ENCODE measurements at regions not wholly inside any gene's neighbourhood (a gene's known extent, or its start where the extent isn't known, plus 50 kb on each side); places are given as distances from the start of the nearest gene placed in this dataset.

GRCh38 chr18:71106701-71107100 lies 817.9 kb downstream of the SOCS6 start:
- TF ChIP-seq POLR2AphosphoS5 (IDR thresholded peaks at IDR 0.05; ENCODE audit: low read depth, low read length) = no peak

GRCh38 chr18:71105994-71106546 lies 817.2 kb downstream of the SOCS6 start:
- TF ChIP-seq SIN3A (IDR thresholded peaks at IDR 0.05; ENCODE audit: borderline replicate concordance, insufficient read depth, low read length) = no peak
- TF ChIP-seq FOXP2 (optimal IDR thresholded peaks at IDR 0.05; ENCODE audit: borderline replicate concordance, extremely low read depth, extremely low read length, insufficient read depth) = no peak

DNA sequence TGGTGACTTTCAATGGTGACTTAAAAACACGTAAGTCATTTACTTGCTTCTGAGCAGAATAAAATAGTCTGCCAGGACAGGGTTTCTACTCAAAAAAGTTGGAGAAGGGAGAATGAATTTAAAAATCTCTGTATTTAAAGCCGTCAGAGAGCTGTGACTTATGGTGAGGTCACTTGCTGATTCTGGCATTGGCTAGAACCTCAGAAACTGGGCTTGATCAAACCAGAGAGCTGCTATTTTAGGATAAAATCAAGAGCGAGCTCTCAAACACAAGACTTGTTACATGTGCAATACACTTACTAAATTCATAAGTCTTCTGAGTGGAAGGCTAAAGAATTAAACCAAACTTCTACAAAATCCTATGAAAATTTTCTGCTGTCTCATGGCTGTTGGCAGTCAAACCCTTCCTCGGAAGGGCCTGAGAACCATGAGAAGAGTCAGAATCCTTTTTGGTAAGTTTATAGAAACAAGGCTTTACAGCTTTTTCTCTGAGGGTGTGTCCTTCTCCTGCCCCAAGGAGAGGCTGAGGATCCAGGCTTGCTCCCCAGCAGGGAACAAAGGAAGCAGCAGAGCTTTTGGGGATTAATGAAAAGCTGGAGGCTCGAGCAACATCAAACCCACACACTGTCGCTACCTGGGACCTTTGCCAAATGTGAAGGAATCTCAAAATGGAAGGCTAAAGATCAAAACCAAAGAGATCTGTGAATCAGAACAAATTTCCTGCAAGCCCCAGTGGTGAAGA lies 816.4 kb downstream of the SOCS6 start:
- TF ChIP-seq TAF1 (IDR thresholded peaks at IDR 0.05; ENCODE audit: borderline replicate concordance, insufficient read depth, low read length) (no peak), SIN3A (IDR thresholded peaks at IDR 0.05; ENCODE audit: borderline replicate concordance, insufficient read depth, low read length) (no peak), FOXP2 (optimal IDR thresholded peaks at IDR 0.05; ENCODE audit: borderline replicate concordance, extremely low read depth, extremely low read length, insufficient read depth) (no peak), POLR2AphosphoS5 (IDR thresholded peaks at IDR 0.05; ENCODE audit: low read depth, low read length) (no peak), REST (IDR thresholded peaks at IDR 0.05; ENCODE audit: insufficient read depth in 1 of 2, low read depth in 2 of 2, low read length in 2 of 2) (no peak)

DNA sequence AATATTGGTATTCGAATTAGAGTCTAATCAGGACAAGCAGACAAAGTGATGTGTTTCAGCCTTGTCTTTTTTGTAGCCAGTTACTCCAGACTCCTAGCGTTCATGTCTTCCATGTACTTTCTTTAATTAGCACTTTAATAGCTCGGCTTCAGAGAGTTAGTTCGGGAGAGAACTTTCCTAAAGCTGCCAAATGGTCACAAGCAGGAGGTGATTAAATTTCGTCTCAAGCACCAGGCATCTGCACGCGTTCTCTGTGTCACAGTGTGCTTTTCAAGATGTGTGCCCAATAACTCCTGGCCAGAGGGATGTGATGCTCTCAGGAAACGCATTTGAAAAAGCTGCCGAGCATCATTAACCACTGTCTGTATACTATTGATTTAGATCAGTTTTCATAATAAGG lies 790.8 kb downstream of the SOCS6 start:
- TF ChIP-seq SIN3A (IDR thresholded peaks at IDR 0.05; ENCODE audit: borderline replicate concordance, insufficient read depth, low read length) (no peak), REST (IDR thresholded peaks at IDR 0.05; ENCODE audit: insufficient read depth in 1 of 2, low read depth in 2 of 2, low read length in 2 of 2) (no peak), TAF1 (IDR thresholded peaks at IDR 0.05; ENCODE audit: borderline replicate concordance, insufficient read depth, low read length) (no peak), FOXP2 (optimal IDR thresholded peaks at IDR 0.05; ENCODE audit: borderline replicate concordance, extremely low read depth, extremely low read length, insufficient read depth) (no peak), POLR2AphosphoS5 (IDR thresholded peaks at IDR 0.05; ENCODE audit: low read depth, low read length) (no peak)

- no peak for TF ChIP-seq POLR2AphosphoS5 (IDR thresholded peaks at IDR 0.05; ENCODE audit: low read depth, low read length)
- no peak for TF ChIP-seq FOXP2 (optimal IDR thresholded peaks at IDR 0.05; ENCODE audit: borderline replicate concordance, extremely low read depth, extremely low read length, insufficient read depth)
- TF ChIP-seq REST (IDR thresholded peaks at IDR 0.05; ENCODE audit: insufficient read depth in 1 of 2, low read depth in 2 of 2, low read length in 2 of 2) = no peak
- no peak for TF ChIP-seq SIN3A (IDR thresholded peaks at IDR 0.05; ENCODE audit: borderline replicate concordance, insufficient read depth, low read length)
- TF ChIP-seq TAF1 (IDR thresholded peaks at IDR 0.05; ENCODE audit: borderline replicate concordance, insufficient read depth, low read length) = no peak
Observed at GRCh38 chr18:71077451-71077850, 788.6 kb downstream of the SOCS6 start.

GRCh38 chr18:71075147-71075546 lies 786.3 kb downstream of the SOCS6 start:
- no peak for TF ChIP-seq SIN3A (IDR thresholded peaks at IDR 0.05; ENCODE audit: borderline replicate concordance, insufficient read depth, low read length)
- TF ChIP-seq TAF1 (IDR thresholded peaks at IDR 0.05; ENCODE audit: borderline replicate concordance, insufficient read depth, low read length) = no peak
- TF ChIP-seq POLR2AphosphoS5 (IDR thresholded peaks at IDR 0.05; ENCODE audit: low read depth, low read length) = no peak

Data from PFSK-1 (cell line).